VCaP (cell line): ENCODE measurements at regions not wholly inside any gene's neighbourhood (a gene's known extent, or its start where the extent isn't known, plus 50 kb on each side); places are given as distances from the start of the nearest gene placed in this dataset.

Experiments used
- H3K27ac ChIP-seq: fragments of 450-650 bp; 2 replicates; pipeline ENCODE4 v1.5.1; 2017
- TF ChIP-seq, protein P1 (sequence below): fragments of 450-650 bp; conservative IDR thresholded peaks from 2 replicates; pipeline ENCODE4 v1.5.1; 2017; ENCODE audit warnings: mild to moderate bottlenecking, moderate library complexity

DNA sequence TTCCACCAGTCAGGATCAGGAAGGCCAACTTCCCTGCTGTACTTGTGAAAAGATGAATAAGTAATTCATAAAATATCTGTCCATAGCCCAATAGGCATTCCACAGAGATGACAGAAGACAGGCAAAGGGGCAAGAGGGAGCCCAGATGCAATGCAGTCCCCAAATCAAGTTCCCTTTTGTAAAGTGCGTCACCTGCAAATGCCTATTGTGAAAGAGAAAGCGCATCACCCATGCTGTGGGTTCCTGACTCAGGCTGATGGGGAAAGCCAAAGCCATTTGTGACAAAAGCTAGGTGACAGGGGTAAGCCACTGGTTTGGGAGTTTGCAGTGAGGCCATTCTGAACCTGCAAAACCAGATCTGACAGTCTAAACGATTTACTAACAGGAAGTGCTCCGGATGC, 157.5 kb upstream of the ZNF536 start:
- TF ChIP-seq, protein P1, sequence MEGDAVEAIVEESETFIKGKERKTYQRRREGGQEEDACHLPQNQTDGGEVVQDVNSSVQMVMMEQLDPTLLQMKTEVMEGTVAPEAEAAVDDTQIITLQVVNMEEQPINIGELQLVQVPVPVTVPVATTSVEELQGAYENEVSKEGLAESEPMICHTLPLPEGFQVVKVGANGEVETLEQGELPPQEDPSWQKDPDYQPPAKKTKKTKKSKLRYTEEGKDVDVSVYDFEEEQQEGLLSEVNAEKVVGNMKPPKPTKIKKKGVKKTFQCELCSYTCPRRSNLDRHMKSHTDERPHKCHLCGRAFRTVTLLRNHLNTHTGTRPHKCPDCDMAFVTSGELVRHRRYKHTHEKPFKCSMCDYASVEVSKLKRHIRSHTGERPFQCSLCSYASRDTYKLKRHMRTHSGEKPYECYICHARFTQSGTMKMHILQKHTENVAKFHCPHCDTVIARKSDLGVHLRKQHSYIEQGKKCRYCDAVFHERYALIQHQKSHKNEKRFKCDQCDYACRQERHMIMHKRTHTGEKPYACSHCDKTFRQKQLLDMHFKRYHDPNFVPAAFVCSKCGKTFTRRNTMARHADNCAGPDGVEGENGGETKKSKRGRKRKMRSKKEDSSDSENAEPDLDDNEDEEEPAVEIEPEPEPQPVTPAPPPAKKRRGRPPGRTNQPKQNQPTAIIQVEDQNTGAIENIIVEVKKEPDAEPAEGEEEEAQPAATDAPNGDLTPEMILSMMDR: no peak
- H3K27ac ChIP-seq: peak overlapping the region; percentile 95

- TF ChIP-seq, protein P1: no peak; the same call in 1 of the 2 replicates
- H3K27ac ChIP-seq: peak overlapping the region; percentile 95
Measured at GRCh38 chr19:30215248-30215647, 156.9 kb upstream of the ZNF536 start.

- TF ChIP-seq, protein P1: no peak
- H3K27ac ChIP-seq: no peak overlapping the region
Measured at GRCh38 chr19:30216453-30216852, 155.7 kb upstream of the ZNF536 start.

- TF ChIP-seq, protein P1: no peak
- H3K27ac ChIP-seq: no peak overlapping the region
Measured at GRCh38 chr19:30217461-30217860, 154.7 kb upstream of the ZNF536 start.

DNA sequence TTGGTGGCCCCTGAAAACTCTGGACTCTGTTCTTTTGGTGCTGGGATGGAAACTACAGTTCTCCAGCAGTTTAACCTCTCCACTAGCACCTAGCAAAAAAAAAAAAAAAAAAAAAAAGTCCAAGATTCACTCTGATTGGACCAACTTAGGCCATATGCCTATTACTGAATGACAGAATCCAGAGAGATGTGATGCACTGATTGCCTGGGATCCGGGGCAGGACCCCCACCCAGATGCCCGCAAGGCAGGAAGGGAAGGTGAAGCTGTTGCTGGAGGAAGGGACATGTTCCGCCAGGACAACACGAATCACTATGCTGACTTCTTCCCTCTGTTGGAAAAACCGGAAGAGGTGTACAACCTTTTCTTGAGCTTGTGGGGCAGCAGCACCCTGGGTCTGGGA, 152.5 kb upstream of the ZNF536 start:
- TF ChIP-seq, protein P1: no peak
- 0 out of 2 replicates have a peak overlapping the region, but pooled peaks have one; percentile 3 for H3K27ac ChIP-seq

DNA sequence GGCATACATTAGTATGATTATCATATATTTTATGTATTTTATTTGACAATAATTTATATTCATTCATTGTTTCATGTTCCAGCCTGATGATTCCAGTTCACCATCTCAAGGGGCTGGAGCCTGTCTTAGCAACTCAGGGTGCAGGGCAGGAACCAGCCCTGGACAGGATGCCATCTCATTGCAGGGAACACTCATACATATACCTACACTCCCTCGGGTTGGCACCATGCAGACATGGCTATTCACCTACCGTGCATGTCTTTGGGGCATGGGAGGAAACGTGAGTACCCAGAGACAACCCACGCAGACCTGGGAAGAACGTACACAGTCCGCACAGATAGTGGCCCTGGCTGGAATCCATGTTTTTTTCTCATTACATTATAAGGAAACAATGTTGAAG, 151.0 kb upstream of the ZNF536 start:
- H3K27ac ChIP-seq: no peak overlapping the region
- TF ChIP-seq, protein P1: no peak

GRCh38 chr19:30222428-30222873, 149.7 kb upstream of the ZNF536 start:
- no peak overlapping the region for H3K27ac ChIP-seq
- TF ChIP-seq, protein P1: 0 out of 2 replicates have a peak, but pooled peaks have one; percentile 19
